PC-9 (cell line): ENCODE measurements at regions not wholly inside any gene's neighbourhood (a gene's known extent, or its start where the extent isn't known, plus 50 kb on each side); places are given as distances from the start of the nearest gene placed in this dataset.

Experiments
- EZH2 ChIP-seq: fragments of 200-600 bp; sonication (generic); IDR thresholded peaks from 2 replicates; pipeline ENCODE4 v1.8.0; 2017; ENCODE audit warnings: antibody characterized with exemption, low read depth
- TF ChIP-seq, protein P1 (sequence below): fragments of 200-600 bp; sonication (generic); conservative IDR thresholded peaks from 2 replicates; pipeline ENCODE4 v1.6.1; 2017; ENCODE audit warnings: mixed run types, antibody characterized with exemption, mild to moderate bottlenecking, moderate library complexity

DNA sequence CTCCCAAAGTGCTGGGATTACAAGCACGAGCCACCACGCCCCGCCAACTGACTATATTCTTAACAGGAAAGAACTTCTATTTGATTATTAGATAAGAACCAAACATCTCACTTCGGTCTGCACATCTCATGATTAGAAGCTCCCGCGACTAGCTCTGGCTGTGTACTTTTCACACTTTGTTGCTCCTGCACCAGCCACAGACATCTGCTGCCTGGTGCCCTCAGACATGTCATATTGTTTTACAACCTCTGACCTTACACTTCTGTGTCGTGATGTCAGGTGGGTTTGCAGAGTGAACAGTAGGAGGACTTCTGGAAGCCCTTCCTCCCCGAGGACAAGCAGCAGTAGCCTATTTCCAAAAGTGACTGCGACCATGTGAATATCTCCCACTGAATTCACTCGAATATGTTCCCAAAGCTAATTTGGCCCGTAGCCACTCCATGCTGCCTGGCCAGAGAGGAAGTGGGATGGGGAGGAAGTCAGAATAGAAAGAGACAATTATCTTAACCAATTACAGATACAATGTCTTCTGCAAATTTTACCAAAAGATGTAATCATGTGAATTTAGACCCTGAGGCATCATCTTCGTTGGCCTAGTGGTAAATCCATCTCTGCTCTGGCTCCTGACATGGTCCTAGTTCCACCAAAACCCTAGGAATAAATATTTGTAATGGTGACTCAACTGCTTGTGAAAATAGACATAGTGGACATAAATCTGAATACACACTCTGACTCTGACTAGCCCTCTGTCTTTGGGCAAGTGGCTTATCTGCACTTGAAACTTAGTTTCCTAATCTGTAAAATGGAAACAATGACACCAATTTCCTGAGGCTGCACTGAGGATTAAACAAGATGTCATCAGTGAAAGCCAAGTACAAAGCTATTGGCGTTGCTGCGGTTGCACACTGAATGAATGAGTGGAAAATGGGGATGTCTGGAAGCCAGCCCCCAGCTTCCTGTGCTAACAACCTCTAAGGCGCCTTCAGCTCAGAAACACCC is 406.1 kb downstream of the LRATD1 start:
- TF ChIP-seq, protein P1, sequence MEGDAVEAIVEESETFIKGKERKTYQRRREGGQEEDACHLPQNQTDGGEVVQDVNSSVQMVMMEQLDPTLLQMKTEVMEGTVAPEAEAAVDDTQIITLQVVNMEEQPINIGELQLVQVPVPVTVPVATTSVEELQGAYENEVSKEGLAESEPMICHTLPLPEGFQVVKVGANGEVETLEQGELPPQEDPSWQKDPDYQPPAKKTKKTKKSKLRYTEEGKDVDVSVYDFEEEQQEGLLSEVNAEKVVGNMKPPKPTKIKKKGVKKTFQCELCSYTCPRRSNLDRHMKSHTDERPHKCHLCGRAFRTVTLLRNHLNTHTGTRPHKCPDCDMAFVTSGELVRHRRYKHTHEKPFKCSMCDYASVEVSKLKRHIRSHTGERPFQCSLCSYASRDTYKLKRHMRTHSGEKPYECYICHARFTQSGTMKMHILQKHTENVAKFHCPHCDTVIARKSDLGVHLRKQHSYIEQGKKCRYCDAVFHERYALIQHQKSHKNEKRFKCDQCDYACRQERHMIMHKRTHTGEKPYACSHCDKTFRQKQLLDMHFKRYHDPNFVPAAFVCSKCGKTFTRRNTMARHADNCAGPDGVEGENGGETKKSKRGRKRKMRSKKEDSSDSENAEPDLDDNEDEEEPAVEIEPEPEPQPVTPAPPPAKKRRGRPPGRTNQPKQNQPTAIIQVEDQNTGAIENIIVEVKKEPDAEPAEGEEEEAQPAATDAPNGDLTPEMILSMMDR: no peak
- no peak for TF ChIP-seq EZH2
